Naive thymus-derived CD4-positive, alpha-beta T cell (primary cell): ENCODE measurements at regions not wholly inside any gene's neighbourhood (a gene's known extent, or its start where the extent isn't known, plus 50 kb on each side); places are given as distances from the start of the nearest gene placed in this dataset.

Experiments
- ATAC-seq: fragments of 150-1000 bp; cut with Tn5 transposase; 2 replicates; pipeline ENCODE4 v1.10.0; 2021; ENCODE audit warnings: mild to moderate bottlenecking, moderate library complexity
- CTCF ChIA-PET: fragments of 350-600 bp; sonication (Branson Sonifier 250); formaldehyde crosslinking; loops from one replicate; lab custom pipeline; 2021; ENCODE audit warnings: antibody characterized with exemption; lab: Charles Lee
- POLR2A ChIA-PET: fragments of 350-600 bp; sonication (Branson Sonifier 250); formaldehyde crosslinking; loops from one replicate; lab custom pipeline; 2021; ENCODE audit warnings: antibody characterized with exemption, inconsistent platforms; lab: Charles Lee
- DNase-seq, 9 donors: peaks; one replicate each; pipeline versions ENCODE4 v3.0.0 to v3.0.0-alpha.2; 2020 to 2022; ENCODE audit warnings: mixed read lengths in 1 of 9
- H3K27ac ChIP-seq: one replicate; pipeline ENCODE4 v1.7.0; 2013; ENCODE audit warnings: mild to moderate bottlenecking, low read depth, low read length, moderate library complexity
- H3K27me3 ChIP-seq, 2 donors: one replicate each; pipeline ENCODE4 v1.7.0; 2013; ENCODE audit warnings: low read length in 2 of 2, mild to moderate bottlenecking in 2 of 2, moderate library complexity in 2 of 2; ENCODE audit not compliant: control insufficient read depth in 2 of 2, insufficient read depth in 2 of 2
- H3K36me3 ChIP-seq, 3 experiments: 1 replicate in 2 of 3; 2 replicates in 1 of 3; pipeline ENCODE4 v1.7.0; 2013; ENCODE audit warnings: low read length in 3 of 3, mild to moderate bottlenecking in 3 of 3, moderate library complexity in 1 of 3; ENCODE audit not compliant: insufficient read depth in 3 of 3, control insufficient read depth in 2 of 3
- H3K4me1 ChIP-seq, 2 donors: one replicate each; pipeline ENCODE4 v1.7.0; 2013; ENCODE audit warnings: low read length in 2 of 2, mild to moderate bottlenecking in 2 of 2, moderate library complexity in 1 of 2; ENCODE audit not compliant: control insufficient read depth in 2 of 2, insufficient read depth in 2 of 2
- H3K4me3 ChIP-seq: 2 replicates; pipeline ENCODE4 v1.7.0; 2013; ENCODE audit warnings: mild to moderate bottlenecking, low read length
- H3K9me3 ChIP-seq, 3 experiments: 1 replicate in 2 of 3; 2 replicates in 1 of 3; pipeline ENCODE4 v1.7.0; 2013; ENCODE audit warnings: low read length in 3 of 3; ENCODE audit not compliant: control insufficient read depth in 2 of 3
- H3K27ac Mint-ChIP-seq, 9 donors: one replicate each; pipeline ENCODE4 v1.8.0; 2020 to 2022; ENCODE audit warnings: mixed read lengths in 9 of 9, mild to moderate bottlenecking in 8 of 9, moderate library complexity in 5 of 9, inconsistent platforms in 2 of 9
- H3K27me3 Mint-ChIP-seq, 5 donors: one replicate each; pipeline ENCODE4 v1.8.0; 2021 to 2022; ENCODE audit warnings: mixed read lengths in 5 of 5, mild to moderate bottlenecking in 1 of 5
- H3K36me3 Mint-ChIP-seq, 5 donors: one replicate each; pipeline ENCODE4 v1.8.0; 2020 to 2022; ENCODE audit warnings: mixed read lengths in 5 of 5, mild to moderate bottlenecking in 3 of 5, inconsistent platforms in 1 of 5
- H3K4me1 Mint-ChIP-seq, 7 donors: one replicate each; pipeline ENCODE4 v1.8.0; 2020 to 2022; ENCODE audit warnings: mixed read lengths in 7 of 7, mild to moderate bottlenecking in 3 of 7, inconsistent platforms in 1 of 7
- H3K4me3 Mint-ChIP-seq, 10 donors: one replicate each; pipeline ENCODE4 v1.8.0; 2020 to 2022; ENCODE audit warnings: mild to moderate bottlenecking in 10 of 10, mixed read lengths in 10 of 10, moderate library complexity in 6 of 10, inconsistent platforms in 2 of 10
- H3K9me3 Mint-ChIP-seq, 11 donors: one replicate each; pipeline ENCODE4 v1.8.0; 2020 to 2022; ENCODE audit warnings: mixed read lengths in 11 of 11, mild to moderate bottlenecking in 4 of 11, inconsistent platforms in 1 of 11, moderate library complexity in 1 of 11
- intact Hi-C, 2 donors: fragments of 100-400 bp; cut with micrococcal nuclease; formaldehyde crosslinking; loops; one replicate each; pipeline ENCODE4 v1.15.1; 2023

DNA sequence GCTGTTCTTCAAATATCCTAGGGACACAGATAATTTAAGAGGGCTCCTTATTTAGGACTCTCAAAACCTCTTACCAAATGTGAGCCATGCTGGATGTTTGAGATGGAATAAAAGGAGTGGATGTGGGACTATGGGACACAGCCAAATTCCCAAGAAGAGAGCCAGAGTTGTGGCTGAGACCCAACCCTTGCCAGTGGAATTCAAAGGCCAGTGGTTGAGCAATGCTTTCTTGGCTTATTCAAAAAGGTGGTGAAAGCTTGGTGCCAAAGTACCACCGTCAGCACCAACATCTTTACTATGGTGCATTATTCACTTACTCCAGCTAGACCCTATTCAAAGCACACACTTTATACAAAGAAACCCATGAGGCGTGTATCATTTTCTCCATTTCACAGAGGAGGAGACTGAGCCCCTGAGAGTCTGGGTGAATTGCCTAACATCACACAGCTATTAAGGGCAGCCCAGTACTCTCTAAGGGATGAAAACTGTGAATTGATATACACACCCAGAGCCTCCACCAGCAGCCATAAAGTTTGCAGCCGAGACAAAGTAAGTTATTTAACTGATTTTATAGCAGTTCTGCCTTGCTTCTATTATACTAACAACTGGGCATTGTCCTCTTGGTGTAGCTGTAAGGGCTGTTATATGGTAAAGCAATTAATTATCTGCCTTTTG lies 391.7 kb downstream of the ACTL7B start:
- no peak for DNase-seq
- Mint-ChIP-seq H3K4me1 (no peaks in the 10 kb centered on the region), H3K9me3 (peaks cover 0 to 13% (median 1%) of the 10 kb centered on the region in 11 donors), H3K36me3 (no peaks in the 10 kb centered on the region), H3K27ac (no peak overlapping the region), H3K4me3 (no peak overlapping the region), H3K27me3 (peaks cover 0 to 4% (median 0%) of the 10 kb centered on the region in 5 donors)
- Histone ChIP-seq H3K36me3 (no peaks in the 10 kb centered on the region), H3K27ac (no peak overlapping the region), H3K9me3 (no peaks in the 10 kb centered on the region), H3K4me3 (no peak overlapping the region), H3K27me3 (no peaks in the 10 kb centered on the region), H3K4me1 (no peaks in the 10 kb centered on the region)
- CTCF ChIA-PET = no interaction called here
- POLR2A ChIA-PET = no interaction called here
- intact Hi-C loops = no loop called here
- ATAC-seq = no peak

DNA sequence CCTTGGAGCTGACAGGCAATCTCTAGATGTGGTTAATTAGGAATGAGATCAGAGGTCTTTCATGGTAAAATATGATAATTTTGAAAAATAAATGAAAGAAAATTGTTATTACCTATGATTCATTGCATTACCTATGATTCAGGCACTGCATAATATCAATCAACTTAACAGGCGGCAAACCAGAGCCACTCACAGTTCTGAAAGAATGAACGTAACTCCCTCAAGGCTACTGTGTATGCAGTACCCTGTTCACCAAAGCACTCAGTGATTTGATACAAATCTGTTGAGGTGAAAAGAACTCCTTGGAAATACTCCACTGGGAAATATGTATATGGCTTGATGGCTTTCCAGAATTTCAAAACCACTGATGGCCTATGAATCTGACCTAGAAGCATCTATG lies 398.9 kb downstream of the ACTL7B start:
- Histone ChIP-seq H3K4me1 (no peaks in the 10 kb centered on the region), H3K9me3 (no peaks in the 10 kb centered on the region), H3K4me3 (no peak overlapping the region), H3K36me3 (no peaks in the 10 kb centered on the region), H3K27ac (no peak overlapping the region), H3K27me3 (no peaks in the 10 kb centered on the region)
- ATAC-seq (no peak), DNase-seq (no peak)
- intact Hi-C loops = no loop called here
- H3K9me3 Mint-ChIP-seq = peaks cover 0 to 7% (median 0%) of the 10 kb centered on the region in 11 donors
- ChIA-PET POLR2A (no interaction called here), CTCF (no interaction called here)
- H3K36me3 Mint-ChIP-seq = no peaks in the 10 kb centered on the region
- H3K4me3 Mint-ChIP-seq = no peak overlapping the region
- no peaks in the 10 kb centered on the region for H3K4me1 Mint-ChIP-seq
- no peak overlapping the region for H3K27ac Mint-ChIP-seq
- peaks cover 0 to 6% (median 0%) of the 10 kb centered on the region in 5 donors for H3K27me3 Mint-ChIP-seq

DNA sequence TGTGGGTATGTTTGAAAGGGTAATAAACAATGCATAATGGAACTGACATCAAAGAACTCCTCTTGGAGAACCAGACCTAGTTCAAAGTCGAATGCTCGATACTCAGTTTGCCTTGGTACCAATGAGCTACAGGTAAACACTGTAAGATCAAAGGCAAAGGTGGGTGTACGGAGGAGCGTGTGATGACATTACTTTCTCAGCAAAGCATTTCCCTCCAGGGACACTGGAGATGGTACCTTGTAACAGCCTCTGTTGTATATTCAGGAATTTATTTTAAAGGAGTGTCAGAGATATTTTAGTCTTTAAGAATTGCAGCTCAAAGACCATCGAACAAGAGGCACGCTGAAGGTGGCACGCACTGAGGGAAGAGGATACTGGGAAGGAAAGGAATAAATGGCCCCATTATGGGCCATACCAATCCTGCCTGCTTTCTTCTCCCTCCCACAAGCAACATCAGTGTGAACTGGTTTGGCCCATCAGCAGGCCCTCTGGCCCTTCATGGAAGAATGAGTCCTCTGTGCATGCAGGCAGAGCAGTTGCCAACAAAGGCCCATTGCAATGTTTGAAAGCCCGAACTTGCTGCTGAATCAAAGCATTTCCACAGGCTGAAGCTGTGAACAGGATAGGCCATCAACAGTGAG lies 410.2 kb downstream of the ACTL7B start:
- H3K9me3 Mint-ChIP-seq = peaks cover 0 to 15% (median 6%) of the 10 kb centered on the region in 11 donors
- DNase-seq (no peak), ATAC-seq (no peak)
- H3K27me3 Mint-ChIP-seq = peaks cover 0 to 4% (median 0%) of the 10 kb centered on the region in 5 donors
- no peaks in the 10 kb centered on the region for H3K27me3 ChIP-seq
- H3K36me3 Mint-ChIP-seq = no peaks in the 10 kb centered on the region
- no peaks in the 10 kb centered on the region for H3K36me3 ChIP-seq
- ChIA-PET POLR2A (no interaction called here), CTCF (no interaction called here)
- H3K4me1 Mint-ChIP-seq = no peaks in the 10 kb centered on the region
- intact Hi-C loops = no loop called here
- H3K4me3 ChIP-seq = no peak overlapping the region
- no peaks in the 10 kb centered on the region for H3K9me3 ChIP-seq
- H3K4me3 Mint-ChIP-seq = no peak overlapping the region
- H3K27ac ChIP-seq = no peak overlapping the region
- H3K27ac Mint-ChIP-seq = no peak overlapping the region
- H3K4me1 ChIP-seq = no peaks in the 10 kb centered on the region

DNA sequence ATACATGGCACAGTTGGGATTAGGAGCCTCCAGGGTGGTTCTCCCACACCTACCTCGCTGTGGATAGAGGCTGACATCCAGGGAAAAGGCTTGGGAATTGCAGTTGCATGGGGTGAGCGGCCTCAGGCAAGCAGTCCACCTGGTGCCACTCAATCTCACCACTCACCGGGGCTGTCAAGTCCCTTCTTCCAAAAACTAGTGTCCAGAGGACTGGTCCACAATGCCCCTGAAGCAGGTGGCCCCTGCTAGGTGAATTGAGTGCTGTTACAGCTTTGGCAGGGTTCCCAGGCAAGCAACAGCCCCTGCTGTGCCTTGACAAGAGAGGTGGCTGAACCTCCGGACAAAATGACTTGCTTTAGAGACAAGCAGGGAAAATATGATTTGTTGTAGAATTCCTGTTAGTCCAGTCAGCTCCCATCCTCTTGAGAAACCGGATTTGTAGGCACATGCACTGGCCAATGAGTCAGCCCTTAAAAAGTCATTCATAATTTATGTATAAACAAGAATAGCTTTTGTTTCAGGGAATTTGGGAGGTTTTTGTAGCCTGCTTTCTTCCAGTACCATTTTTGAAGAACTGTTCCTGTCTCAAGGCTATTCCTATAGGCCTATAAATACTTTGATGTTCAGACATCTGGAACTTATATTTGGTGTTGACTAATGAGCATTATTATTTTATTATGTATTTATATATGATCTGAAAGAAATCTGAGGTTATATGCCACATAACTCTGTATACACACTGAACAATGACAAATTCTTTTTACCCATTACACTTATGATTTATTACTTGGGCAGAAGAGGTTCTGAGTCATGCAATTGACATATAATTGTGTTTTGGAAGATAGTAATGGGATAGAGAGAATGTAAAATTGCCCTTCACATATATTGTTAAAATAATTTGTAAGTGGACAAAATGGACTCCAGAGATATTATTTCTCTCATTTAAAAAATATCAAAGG lies 411.1 kb downstream of the ACTL7B start:
- intact Hi-C loops = no loop called here
- ChIA-PET POLR2A (no interaction called here), CTCF (no interaction called here)
- Histone ChIP-seq H3K9me3 (no peaks in the 10 kb centered on the region), H3K36me3 (no peaks in the 10 kb centered on the region), H3K27ac (no peak overlapping the region), H3K4me3 (no peak overlapping the region), H3K4me1 (no peaks in the 10 kb centered on the region), H3K27me3 (no peaks in the 10 kb centered on the region)
- no peaks in the 10 kb centered on the region for H3K36me3 Mint-ChIP-seq
- no peak for ATAC-seq
- H3K4me3 Mint-ChIP-seq = no peak overlapping the region
- no peak overlapping the region for H3K27ac Mint-ChIP-seq
- H3K4me1 Mint-ChIP-seq = no peaks in the 10 kb centered on the region
- H3K9me3 Mint-ChIP-seq = peaks cover 0 to 14% (median 6%) of the 10 kb centered on the region in 11 donors
- peaks cover 0 to 4% (median 0%) of the 10 kb centered on the region in 5 donors for H3K27me3 Mint-ChIP-seq
- no peak for DNase-seq

DNA sequence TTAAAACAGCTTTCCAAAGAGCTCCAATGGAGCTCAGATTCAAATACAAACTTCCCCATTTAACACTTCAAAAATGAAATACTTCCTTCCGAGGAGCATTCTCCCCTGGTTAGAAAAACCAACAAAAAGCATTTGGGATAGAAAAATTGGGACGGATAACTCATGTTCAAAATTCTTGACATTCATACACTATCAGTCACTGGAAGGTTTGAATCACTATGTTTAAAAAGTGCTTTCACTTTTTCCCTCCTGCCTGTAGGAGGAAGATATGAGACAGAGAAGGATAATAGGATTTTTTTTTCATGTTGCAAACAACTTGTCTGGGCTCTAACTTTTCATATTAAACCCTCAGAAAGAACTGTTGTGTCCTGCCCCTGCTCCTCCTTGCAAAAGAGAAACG lies 412.0 kb downstream of the ACTL7B start:
- Mint-ChIP-seq H3K4me3 (no peak overlapping the region), H3K27ac (no peak overlapping the region), H3K27me3 (peaks cover 0 to 4% (median 0%) of the 10 kb centered on the region in 5 donors), H3K4me1 (no peaks in the 10 kb centered on the region), H3K9me3 (peaks cover 0 to 6% (median 4%) of the 10 kb centered on the region in 11 donors), H3K36me3 (no peaks in the 10 kb centered on the region)
- ChIA-PET CTCF (no interaction called here), POLR2A (no interaction called here)
- DNase-seq (no peak), ATAC-seq (no peak)
- Histone ChIP-seq H3K27ac (no peak overlapping the region), H3K4me1 (no peaks in the 10 kb centered on the region), H3K4me3 (no peak overlapping the region), H3K36me3 (no peaks in the 10 kb centered on the region), H3K27me3 (no peaks in the 10 kb centered on the region), H3K9me3 (no peaks in the 10 kb centered on the region)
- intact Hi-C loops = no loop called here

DNA sequence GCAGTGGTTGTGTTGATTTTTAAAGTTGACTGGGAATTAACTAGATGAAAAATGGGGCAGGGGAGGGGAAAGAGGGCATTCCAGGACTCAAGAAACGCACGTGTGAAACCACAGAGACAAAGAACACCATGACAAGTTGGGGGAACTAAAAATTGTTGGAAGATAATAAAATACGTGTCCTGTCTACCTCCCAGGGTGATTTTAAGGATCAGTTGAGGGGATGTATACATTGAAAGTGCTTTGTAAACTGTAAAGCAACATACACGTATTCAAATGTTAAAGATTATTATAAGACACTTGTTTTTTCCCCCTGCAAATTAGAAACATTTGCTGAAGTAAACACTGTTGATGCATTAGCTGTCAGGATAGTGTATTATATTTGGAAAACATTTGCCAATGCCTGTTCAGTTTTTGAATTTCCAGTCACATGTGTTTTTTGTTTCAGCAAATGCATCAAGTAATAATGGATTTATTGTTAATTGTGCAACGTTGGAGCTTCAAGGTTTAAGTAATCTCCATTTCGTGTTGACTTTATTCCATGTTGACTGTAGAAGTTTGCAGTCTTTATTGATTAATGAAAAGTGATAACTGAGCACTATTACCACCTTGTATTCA lies 412.7 kb downstream of the ACTL7B start:
- ChIA-PET CTCF (no interaction called here), POLR2A (no interaction called here)
- H3K27me3 Mint-ChIP-seq = peaks cover 0 to 4% (median 0%) of the 10 kb centered on the region in 5 donors
- no peak overlapping the region for H3K4me3 Mint-ChIP-seq
- H3K36me3 Mint-ChIP-seq = no peaks in the 10 kb centered on the region
- Histone ChIP-seq H3K27me3 (no peaks in the 10 kb centered on the region), H3K27ac (no peak overlapping the region), H3K4me3 (no peak overlapping the region), H3K36me3 (no peaks in the 10 kb centered on the region), H3K4me1 (no peaks in the 10 kb centered on the region), H3K9me3 (no peaks in the 10 kb centered on the region)
- peaks cover 0 to 6% (median 3%) of the 10 kb centered on the region in 11 donors for H3K9me3 Mint-ChIP-seq
- DNase-seq (no peak), ATAC-seq (no peak)
- intact Hi-C loops = no loop called here
- no peak overlapping the region for H3K27ac Mint-ChIP-seq
- no peaks in the 10 kb centered on the region for H3K4me1 Mint-ChIP-seq
